Small intestine (tissue), 7 donors: ENCODE measurements at regions not wholly inside any gene's neighbourhood (a gene's known extent, or its start where the extent isn't known, plus 50 kb on each side); places are given as distances from the start of the nearest gene placed in this dataset.
"Not testable (repeated sequence)": the region's sequence is repeated elsewhere in the genome, so short reads cannot be mapped to it uniquely, and the experiment has no call there.

Source experiments
- DNase-seq, 2 donors: peaks; one replicate each; pipeline versions ENCODE4 v3.0.0 to v3.0.0-alpha.2; 2013
- FAIRE-seq: peaks from 2 replicates; lab custom pipeline; 2012; peaks lifted over from hg19 to GRCh38; lab: Jason Lieb, UNC
- H3K27ac ChIP-seq, 3 donors: one replicate each; pipeline ENCODE4 v1.5.1; 2013; ENCODE audit warnings: low read length in 2 of 3, mild to moderate bottlenecking in 2 of 3, control low read depth in 1 of 3, inconsistent platforms in 1 of 3, low read depth in 1 of 3, moderate library complexity in 1 of 3
- H3K27me3 ChIP-seq, 3 donors: one replicate each; pipeline ENCODE4 v1.6.1; 2013; ENCODE audit warnings: low read length in 3 of 3, inconsistent platforms in 1 of 3; ENCODE audit not compliant: control insufficient read depth in 3 of 3, insufficient read depth in 3 of 3
- H3K36me3 ChIP-seq, 3 donors: one replicate each; pipeline ENCODE4 v1.6.1; 2013; ENCODE audit warnings: low read length in 3 of 3, inconsistent platforms in 1 of 3, low read depth in 1 of 3, mild to moderate bottlenecking in 1 of 3, moderate library complexity in 1 of 3; ENCODE audit not compliant: control insufficient read depth in 3 of 3, insufficient read depth in 2 of 3
- H3K4me1 ChIP-seq, 3 donors: one replicate each; pipeline ENCODE4 v1.6.1; 2013; ENCODE audit warnings: low read length in 2 of 3, inconsistent platforms in 1 of 3, low read depth in 1 of 3, mild to moderate bottlenecking in 1 of 3, moderate library complexity in 1 of 3; ENCODE audit not compliant: control insufficient read depth in 3 of 3, insufficient read depth in 2 of 3
- H3K4me3 ChIP-seq, 3 donors: one replicate each; pipeline ENCODE4 v1.5.1; 2013; ENCODE audit warnings: low read length in 3 of 3, control low read depth in 1 of 3, inconsistent platforms in 1 of 3, low read depth in 1 of 3, mild to moderate bottlenecking in 1 of 3, moderate library complexity in 1 of 3
- H3K9me3 ChIP-seq, 2 donors: one replicate each; pipeline ENCODE4 v1.6.1; 2013; ENCODE audit warnings: low read depth in 1 of 2, low read length in 1 of 2; ENCODE audit not compliant: control insufficient read depth in 2 of 2, insufficient read depth in 1 of 2
- WGBS, 3 donors: extraction: QIAGEN DNeasy Blood & Tissue Kit; methylation state at CpG; one replicate each; pipeline ENCODE4 v1.1.7; 2013; 5-methylcytosine and 5-hydroxymethylcytosine counted together
- donor health status: healthy with polysubstance abuse.
- donor health status: control.
- donor health status: control.
- donor health status: Bipolar disorder and iron deficiency.
- donor health status: healthy.

GRCh38 chr4:147223576-147223975 is 257.3 kb upstream of the EDNRA start:
- FAIRE-seq (no peak), DNase-seq (no peak)
- no peaks in the 10 kb centered on the region for H3K36me3 ChIP-seq
- H3K4me3 ChIP-seq, result no peak overlapping the region
- no peaks in the 10 kb centered on the region for H3K4me1 ChIP-seq
- no peaks in the 10 kb centered on the region for H3K9me3 ChIP-seq
- H3K27ac ChIP-seq, result no peak overlapping the region
- 83 to 95% (median 93%) methylated on average over 5 of the region's 5 CpGs for WGBS, 3 donors
- no peaks in the 10 kb centered on the region for H3K27me3 ChIP-seq

GRCh38 chr4:147236806-147237205 is 244.1 kb upstream of the EDNRA start:
- DNase-seq, result no peak
- FAIRE-seq, result no peak
- Histone ChIP-seq H3K36me3 (no peaks in the 10 kb centered on the region), H3K27ac (no peak overlapping the region), H3K4me3 (no peak overlapping the region), H3K9me3 (no peaks in the 10 kb centered on the region), H3K27me3 (no peaks in the 10 kb centered on the region), H3K4me1 (no peaks in the 10 kb centered on the region)
- 55 to 74% (median 66%) methylated on average over 3 of the region's 3 CpGs for WGBS, 3 donors

- FAIRE-seq (no peak), DNase-seq (no peak)
- Histone ChIP-seq H3K4me1 (no peaks in the 10 kb centered on the region), H3K27me3 (no peaks in the 10 kb centered on the region), H3K36me3 (no peaks in the 10 kb centered on the region), H3K27ac (no peak overlapping the region), H3K9me3 (no peaks in the 10 kb centered on the region), H3K4me3 (no peak overlapping the region)
- 0 to 2% (median 0%) methylated on average over 1 of the region's 1 CpG for WGBS, 3 donors
These were observed 236.1 kb upstream of the EDNRA start for GRCh38 chr4:147244786-147245185.

GRCh38 chr4:147246096-147246495 is 234.8 kb upstream of the EDNRA start:
- FAIRE-seq (no peak), DNase-seq (no peak)
- Histone ChIP-seq H3K4me3 (no peak overlapping the region), H3K4me1 (no peaks in the 10 kb centered on the region), H3K27me3 (no peaks in the 10 kb centered on the region), H3K9me3 (no peaks in the 10 kb centered on the region), H3K36me3 (no peaks in the 10 kb centered on the region), H3K27ac (no peak overlapping the region)
- 85 to 93% (median 90%) methylated on average over 1 of the region's 1 CpG for WGBS, 3 donors

- not testable (repeated sequence) for H3K36me3 ChIP-seq, H3K9me3 ChIP-seq
- WGBS, 3 donors, result 69 to 85% (median 84%) methylated on average over 2 of the region's 2 CpGs
These were observed 234.4 kb upstream of the EDNRA start for GRCh38 chr4:147246528-147246927.

GRCh38 chr4:147247579-147247978 is 233.3 kb upstream of the EDNRA start:
- FAIRE-seq, result no peak
- no peaks in the 10 kb centered on the region for H3K9me3 ChIP-seq
- peak in 1 of 2 donors; percentile 6 for DNase-seq
- no peaks in the 10 kb centered on the region for H3K27me3 ChIP-seq
- no peaks in the 10 kb centered on the region for H3K4me1 ChIP-seq
- no peaks in the 10 kb centered on the region for H3K36me3 ChIP-seq
- 34 to 51% (median 41%) methylated on average over 2 of the region's 2 CpGs for WGBS, 3 donors
- no peak overlapping the region for H3K4me3 ChIP-seq
- no peak overlapping the region for H3K27ac ChIP-seq

More at GRCh38 chr4:147246528-147246927, 234.4 kb upstream of the EDNRA start:
- not testable (repeated sequence) for FAIRE-seq, H3K27ac ChIP-seq, H3K27me3 ChIP-seq, DNase-seq, H3K4me1 ChIP-seq, H3K4me3 ChIP-seq

- H3K9me3 ChIP-seq, result peaks cover 0 to 2% of the 10 kb centered on the region in 2 donors
- H3K4me1 ChIP-seq, result no peaks in the 10 kb centered on the region
- FAIRE-seq (no peak), DNase-seq (no peak)
- no peak overlapping the region for H3K4me3 ChIP-seq
- H3K27me3 ChIP-seq, result no peaks in the 10 kb centered on the region
- H3K27ac ChIP-seq, result no peak overlapping the region
- H3K36me3 ChIP-seq, result no peaks in the 10 kb centered on the region
These were observed 230.8 kb upstream of the EDNRA start for GRCh38 chr4:147250062-147250461.

- DNase-seq, H3K9me3 ChIP-seq, H3K4me1 ChIP-seq, FAIRE-seq, H3K4me3 ChIP-seq, H3K36me3 ChIP-seq, H3K27me3 ChIP-seq, H3K27ac ChIP-seq: not testable (repeated sequence)
- 78 to 87% (median 80%) methylated on average over 11 of the region's 11 CpGs for WGBS, 3 donors
These were observed 225.6 kb upstream of the EDNRA start for GRCh38 chr4:147255268-147255667.

- not testable (repeated sequence) for H3K4me3 ChIP-seq, FAIRE-seq, H3K4me1 ChIP-seq, H3K27ac ChIP-seq, H3K9me3 ChIP-seq, DNase-seq, H3K36me3 ChIP-seq, H3K27me3 ChIP-seq
- WGBS, 3 donors, result 70 to 100% (median 75%) methylated on average over 1 of the region's 1 CpG
These were observed 221.6 kb upstream of the EDNRA start for GRCh38 chr4:147259271-147259670.
